ENCODE measurements at regions not wholly inside any gene's neighbourhood (a gene's known extent, or its start where the extent isn't known, plus 50 kb on each side); places are given as distances from the start of the nearest gene placed in this dataset.

DNA sequence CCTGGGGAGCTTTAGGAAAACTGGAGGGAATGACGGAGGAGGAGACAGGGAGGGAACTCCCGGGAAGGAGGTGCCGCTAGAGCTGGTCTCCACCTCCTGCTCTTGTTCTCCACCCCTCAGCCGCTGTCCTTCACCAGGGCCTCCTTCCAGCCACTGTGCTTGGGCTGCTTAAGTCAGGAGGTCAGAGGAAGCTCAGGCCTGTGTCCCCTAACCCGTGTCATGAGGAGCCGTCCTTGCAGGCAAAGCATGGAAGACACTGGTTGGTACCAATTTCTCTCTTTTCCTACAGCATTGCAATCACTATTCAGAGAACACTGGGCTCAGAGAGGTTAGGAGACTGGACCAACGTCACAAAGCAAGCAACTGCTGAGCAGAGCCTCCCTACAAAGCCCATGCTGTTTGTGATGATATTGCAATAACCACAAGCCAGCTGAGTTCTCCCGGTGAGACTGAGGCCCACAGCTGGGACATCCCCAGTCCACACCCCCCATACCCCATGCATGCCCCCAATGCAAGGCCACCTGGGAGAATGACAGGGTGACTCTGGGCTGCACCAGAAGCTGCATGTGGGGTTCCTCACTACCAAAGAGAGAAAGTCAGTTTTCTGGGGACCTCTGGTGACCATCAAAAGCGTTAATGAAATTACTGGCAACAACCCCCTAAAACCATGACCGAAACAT is 427.5 kb downstream of the NPHP4 start:
- Histone ChIP-seq H3K36me3 (ENCODE audit: low read depth, missing control alignments) (no peaks in the 10 kb centered on the region), H3K4me1 (no peaks in the 10 kb centered on the region), H3K27me3 (no peaks in the 10 kb centered on the region), H3K27ac (no peak overlapping the region), H3K9me3 (no peaks in the 10 kb centered on the region), H3K4me3 (no peak overlapping the region)
- no peak for DNase-seq
- WGBS, 2 donors, result 82 to 88% methylated on average over 8 to 10 of the region's 10 CpGs
- intact Hi-C loops (cut with DNase I; ENCODE audit: low total_unique reads), result no loop called here
- TF ChIP-seq, protein P1, sequence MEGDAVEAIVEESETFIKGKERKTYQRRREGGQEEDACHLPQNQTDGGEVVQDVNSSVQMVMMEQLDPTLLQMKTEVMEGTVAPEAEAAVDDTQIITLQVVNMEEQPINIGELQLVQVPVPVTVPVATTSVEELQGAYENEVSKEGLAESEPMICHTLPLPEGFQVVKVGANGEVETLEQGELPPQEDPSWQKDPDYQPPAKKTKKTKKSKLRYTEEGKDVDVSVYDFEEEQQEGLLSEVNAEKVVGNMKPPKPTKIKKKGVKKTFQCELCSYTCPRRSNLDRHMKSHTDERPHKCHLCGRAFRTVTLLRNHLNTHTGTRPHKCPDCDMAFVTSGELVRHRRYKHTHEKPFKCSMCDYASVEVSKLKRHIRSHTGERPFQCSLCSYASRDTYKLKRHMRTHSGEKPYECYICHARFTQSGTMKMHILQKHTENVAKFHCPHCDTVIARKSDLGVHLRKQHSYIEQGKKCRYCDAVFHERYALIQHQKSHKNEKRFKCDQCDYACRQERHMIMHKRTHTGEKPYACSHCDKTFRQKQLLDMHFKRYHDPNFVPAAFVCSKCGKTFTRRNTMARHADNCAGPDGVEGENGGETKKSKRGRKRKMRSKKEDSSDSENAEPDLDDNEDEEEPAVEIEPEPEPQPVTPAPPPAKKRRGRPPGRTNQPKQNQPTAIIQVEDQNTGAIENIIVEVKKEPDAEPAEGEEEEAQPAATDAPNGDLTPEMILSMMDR (IDR thresholded peaks at IDR 0.05), result no peak
- no peak for TF ChIP-seq POLR2A (IDR thresholded peaks at IDR 0.05)

- no peaks in the 10 kb centered on the region for H3K9me3 ChIP-seq
- WGBS, 2 donors, result 83 to 84% methylated on average over 14 of the region's 14 CpGs
- intact Hi-C loops (cut with DNase I; ENCODE audit: low total_unique reads), result no loop called here
- no peak overlapping the region for H3K27ac ChIP-seq
- TF ChIP-seq POLR2A (IDR thresholded peaks at IDR 0.05), result no peak
- TF ChIP-seq, protein P1 (IDR thresholded peaks at IDR 0.05), result no peak
- no peaks in the 10 kb centered on the region for H3K36me3 ChIP-seq (ENCODE audit: low read depth, missing control alignments)
- H3K27me3 ChIP-seq, result no peaks in the 10 kb centered on the region
- H3K4me3 ChIP-seq, result no peak overlapping the region
- no peaks in the 10 kb centered on the region for H3K4me1 ChIP-seq
- no peak for DNase-seq
These were observed 428.2 kb downstream of the NPHP4 start for GRCh38 chr1:5563861-5564577.

GRCh38 chr1:5562769-5563168 is 429.5 kb downstream of the NPHP4 start:
- 81 to 87% methylated on average over 4 of the region's 4 CpGs for WGBS, 2 donors

GRCh38 chr1:5562331-5562730 is 429.9 kb downstream of the NPHP4 start:
- intact Hi-C loops (cut with DNase I; ENCODE audit: low total_unique reads), result no loop called here
- Histone ChIP-seq H3K4me3 (no peak overlapping the region), H3K27me3 (no peaks in the 10 kb centered on the region), H3K4me1 (no peaks in the 10 kb centered on the region), H3K36me3 (ENCODE audit: low read depth, missing control alignments) (no peaks in the 10 kb centered on the region), H3K9me3 (no peaks in the 10 kb centered on the region), H3K27ac (no peak overlapping the region)
- DNase-seq, result no peak
- 81 to 83% methylated on average over 3 of the region's 3 CpGs for WGBS, 2 donors
- no peak for TF ChIP-seq POLR2A (IDR thresholded peaks at IDR 0.05)
- TF ChIP-seq, protein P1 (IDR thresholded peaks at IDR 0.05), result no peak

More at GRCh38 chr1:5562769-5563168, 429.5 kb downstream of the NPHP4 start:
- H3K36me3 ChIP-seq (ENCODE audit: low read depth, missing control alignments), result no peaks in the 10 kb centered on the region
- H3K27me3 ChIP-seq, result no peaks in the 10 kb centered on the region
- no peak overlapping the region for H3K27ac ChIP-seq
- TF ChIP-seq, protein P1 (IDR thresholded peaks at IDR 0.05), result no peak
- intact Hi-C loops (cut with DNase I; ENCODE audit: low total_unique reads), result no loop called here
- no peaks in the 10 kb centered on the region for H3K4me1 ChIP-seq
- DNase-seq, result no peak
- H3K4me3 ChIP-seq, result no peak overlapping the region
- no peaks in the 10 kb centered on the region for H3K9me3 ChIP-seq
